ENCODE measurements at regions not wholly inside any gene's neighbourhood (a gene's known extent, or its start where the extent isn't known, plus 50 kb on each side); places are given as distances from the start of the nearest gene placed in this dataset.

- TF ChIP-seq CTCF (IDR thresholded peaks at IDR 0.05 in 8 of 11, conservative IDR thresholded peaks at IDR 0.05 in 3 of 11): no peak
- no peak for TF ChIP-seq POLR2A (IDR thresholded peaks at IDR 0.05)
Measured at GRCh38 chr4:77347351-77347966, 190.5 kb downstream of the CCNG2 start.

All from spleen (tissue), 7 donors.